ENCODE measurements at regions not wholly inside any gene's neighbourhood (a gene's known extent, or its start where the extent isn't known, plus 50 kb on each side); places are given as distances from the start of the nearest gene placed in this dataset.

- H3K27me3 ChIP-seq (ENCODE audit: control insufficient read depth in 2 of 2, insufficient read depth in 2 of 2, low read length in 2 of 2), result peaks cover 0 to 10% of the 10 kb centered on the region in 2 experiments; a peak in 2 of 5 replicates
- H3K9me3 ChIP-seq (replicated peaks; ENCODE audit: control insufficient read depth, insufficient read depth, low read depth, low read length), result no peaks in the 10 kb centered on the region
- no TSS peak for BruUV-seq (replicated peaks)
- H3K4me1 ChIP-seq (replicated peaks in 1 of 2; ENCODE audit: control insufficient read depth in 2 of 2, insufficient read depth in 2 of 2, low read length in 2 of 2), result no peaks in the 10 kb centered on the region
- WGBS (ENCODE audit: insufficient coverage, low coverage, missing lambda C conversion rate), result under 1% methylated on average over 7 of the region's 7 CpGs
- ATAC-seq (no peak), DNase-seq (ENCODE audit: extremely low read depth in 1 of 4, low spot score in 3 of 4) (no peak), FAIRE-seq (no peak)
- no peaks in the 10 kb centered on the region for H3K9me1 ChIP-seq (ENCODE audit: control insufficient read depth, insufficient read depth, low read length)
- no peak overlapping the region for H2AFZ ChIP-seq (ENCODE audit: low read depth, low read length)
- intact Hi-C loops (cut with micrococcal nuclease), result no loop called here
- in situ Hi-C loops (cut with MboI), result no loop called here
- no peak overlapping the region for H3K9ac ChIP-seq (ENCODE audit: insufficient read depth in 1 of 2, low read depth in 2 of 2, low read length in 2 of 2)
- no peaks in the 10 kb centered on the region for H3K36me3 ChIP-seq (ENCODE audit: control insufficient read depth, insufficient read depth, low read length)
- H3K4me2 ChIP-seq (ENCODE audit: insufficient read depth, low read length), result no peak overlapping the region
- POLR2A ChIA-PET, result interaction anchor here (0.6 to 0.7 kb wide), 3 partner anchors 62 to 1181 kb away, joined by 3 read pairs; no protein-coding TSS in a partner anchor
- CTCF ChIA-PET (ENCODE audit: low intra/inter-chr PET ratio), result no interaction called here
- H4K20me1 ChIP-seq (replicated peaks; ENCODE audit: control insufficient read depth, insufficient read depth, low read length), result no peaks in the 10 kb centered on the region
- no peak overlapping the region for H3K27ac ChIP-seq (ENCODE audit: extremely low read depth, low read depth, low read length)
- H3K4me3 ChIP-seq, result no peak overlapping the region
- no peaks in the 10 kb centered on the region for H3K79me2 ChIP-seq (ENCODE audit: control insufficient read depth, insufficient read depth, low read length)
- TF ChIP-seq ZFP1 (CRISPR knock-in tag; IDR thresholded peaks at IDR 0.05) (no peak), PHB (CRISPR knock-in tag; IDR thresholded peaks at IDR 0.05) (no peak), TBL1XR1 (IDR thresholded peaks at IDR 0.05; ENCODE audit: low read length in 2 of 2) (no peak), CHCHD3 (CRISPR knock-in tag; IDR thresholded peaks at IDR 0.05) (no peak), HDGF (IDR thresholded peaks at IDR 0.05) (no peak), TCF3 (CRISPR knock-in tag; IDR thresholded peaks at IDR 0.05) (no peak), ATF4 (CRISPR knock-in tag; IDR thresholded peaks at IDR 0.05) (no peak), MEIS2 (IDR thresholded peaks at IDR 0.05; ENCODE audit: partially characterized antibody) (no peak), DIDO1 (tag; IDR thresholded peaks at IDR 0.05; ENCODE audit: low read depth) (no peak), CHD4 (IDR thresholded peaks at IDR 0.05; ENCODE audit: insufficient read depth, insufficient replicate concordance, low read depth, low read length, poor library complexity, severe bottlenecking) (no peak), ZNF639 (CRISPR knock-in tag; conservative IDR thresholded peaks at IDR 0.05 in 1 of 2, IDR thresholded peaks at IDR 0.05 in 1 of 2) (no peak), RFX1 (IDR thresholded peaks at IDR 0.05) (no peak), MCM5 (IDR thresholded peaks at IDR 0.05; ENCODE audit: low read depth) (no peak), ZBTB1 (CRISPR knock-in tag; IDR thresholded peaks at IDR 0.05; ENCODE audit: borderline replicate concordance, low read depth) (no peak), FOXM1 (IDR thresholded peaks at IDR 0.05; ENCODE audit: low read depth) (no peak), FOXM1 (CRISPR knock-in tag; IDR thresholded peaks at IDR 0.05; ENCODE audit: low read depth) (no peak)
- TF ChIP-seq, protein P1, sequence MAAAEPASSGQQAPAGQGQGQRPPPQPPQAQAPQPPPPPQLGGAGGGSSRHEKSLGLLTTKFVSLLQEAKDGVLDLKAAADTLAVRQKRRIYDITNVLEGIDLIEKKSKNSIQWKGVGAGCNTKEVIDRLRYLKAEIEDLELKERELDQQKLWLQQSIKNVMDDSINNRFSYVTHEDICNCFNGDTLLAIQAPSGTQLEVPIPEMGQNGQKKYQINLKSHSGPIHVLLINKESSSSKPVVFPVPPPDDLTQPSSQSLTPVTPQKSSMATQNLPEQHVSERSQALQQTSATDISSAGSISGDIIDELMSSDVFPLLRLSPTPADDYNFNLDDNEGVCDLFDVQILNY (CRISPR knock-in tag; IDR thresholded peaks at IDR 0.05), result no peak
These were observed 128.6 kb upstream of the SNX19 start for GRCh38 chr11:131044851-131045250.

Measured in K562 (cell line).